Lung (tissue), 11 donors: ENCODE measurements at regions not wholly inside any gene's neighbourhood (a gene's known extent, or its start where the extent isn't known, plus 50 kb on each side); places are given as distances from the start of the nearest gene placed in this dataset.

ENCODE experiments used
- ATAC-seq: fragments of 200-7000 bp; cut with Tn5 transposase; one replicate; pipeline ENCODE4 v1.9.1; 2020; ENCODE audit warnings: moderate number of reproducible peaks; ENCODE audit not compliant: insufficient read depth, low FRiP score
- DNase-seq, 3 donors: peaks; one replicate each; pipeline ENCODE4 v3.0.0-alpha.2; 2013 to 2017
- H3K27ac ChIP-seq, 2 donors: one replicate each; pipeline ENCODE4 v1.5.1; 2013; ENCODE audit warnings: mild to moderate bottlenecking in 2 of 2, moderate library complexity in 2 of 2, control low read depth in 1 of 2, inconsistent platforms in 1 of 2, low read depth in 1 of 2, low read length in 1 of 2
- H3K27me3 ChIP-seq, 3 donors: one replicate each; pipeline ENCODE4 v1.5.1; 2013; ENCODE audit warnings: low read length in 2 of 3; ENCODE audit not compliant: control insufficient read depth in 3 of 3, insufficient read depth in 3 of 3
- H3K36me3 ChIP-seq, 4 donors: one replicate each; pipeline ENCODE4 v1.5.1; 2013; ENCODE audit warnings: low read length in 4 of 4, mild to moderate bottlenecking in 1 of 4, moderate library complexity in 1 of 4; ENCODE audit not compliant: control insufficient read depth in 4 of 4, insufficient read depth in 4 of 4
- H3K4me1 ChIP-seq, 5 donors: one replicate each; pipeline ENCODE4 v1.5.1; 2013; ENCODE audit warnings: low read length in 5 of 5, mild to moderate bottlenecking in 2 of 5, moderate library complexity in 1 of 5; ENCODE audit not compliant: control insufficient read depth in 5 of 5, insufficient read depth in 5 of 5
- H3K4me3 ChIP-seq: one replicate; pipeline ENCODE4 v1.5.1; 2013; ENCODE audit warnings: mild to moderate bottlenecking, control low read depth, moderate library complexity
- H3K9ac ChIP-seq, 2 donors: one replicate each; pipeline ENCODE4 v1.5.1; 2013; ENCODE audit warnings: low read length in 2 of 2, control low read depth in 1 of 2; ENCODE audit not compliant: insufficient read depth in 1 of 2
- H3K9me3 ChIP-seq, 4 donors: one replicate each; pipeline ENCODE4 v1.5.1; 2013; ENCODE audit warnings: low read length in 3 of 4, mild to moderate bottlenecking in 1 of 4, moderate library complexity in 1 of 4; ENCODE audit not compliant: control insufficient read depth in 4 of 4, insufficient read depth in 3 of 4
- WGBS, 2 donors: extraction: QIAGEN DNeasy Blood & Tissue Kit; methylation state at CpG; one replicate each; pipeline ENCODE4 v1.1.7; 2013; 5-methylcytosine and 5-hydroxymethylcytosine counted together
- TF ChIP-seq, protein P1 (sequence below): IDR thresholded peaks from 2 replicates; pipeline ENCODE4 v1.5.1; 2012; ENCODE audit warnings: mild to moderate bottlenecking; ENCODE audit errors: control extremely low read depth, extremely low read depth
- donor health status: control.
- donor health status: control.
- donor health status: Bipolar disorder and iron deficiency.
- donor health status: healthy.
- donor health status: DM: yes; HTN: yes; CAD: no.

GRCh38 chr2:128796321-128796720, 477.7 kb upstream of the HS6ST1 start:
- no peaks in the 10 kb centered on the region for H3K36me3 ChIP-seq
- H3K9ac ChIP-seq = no peak overlapping the region
- H3K9me3 ChIP-seq = no peaks in the 10 kb centered on the region
- TF ChIP-seq, protein P1, sequence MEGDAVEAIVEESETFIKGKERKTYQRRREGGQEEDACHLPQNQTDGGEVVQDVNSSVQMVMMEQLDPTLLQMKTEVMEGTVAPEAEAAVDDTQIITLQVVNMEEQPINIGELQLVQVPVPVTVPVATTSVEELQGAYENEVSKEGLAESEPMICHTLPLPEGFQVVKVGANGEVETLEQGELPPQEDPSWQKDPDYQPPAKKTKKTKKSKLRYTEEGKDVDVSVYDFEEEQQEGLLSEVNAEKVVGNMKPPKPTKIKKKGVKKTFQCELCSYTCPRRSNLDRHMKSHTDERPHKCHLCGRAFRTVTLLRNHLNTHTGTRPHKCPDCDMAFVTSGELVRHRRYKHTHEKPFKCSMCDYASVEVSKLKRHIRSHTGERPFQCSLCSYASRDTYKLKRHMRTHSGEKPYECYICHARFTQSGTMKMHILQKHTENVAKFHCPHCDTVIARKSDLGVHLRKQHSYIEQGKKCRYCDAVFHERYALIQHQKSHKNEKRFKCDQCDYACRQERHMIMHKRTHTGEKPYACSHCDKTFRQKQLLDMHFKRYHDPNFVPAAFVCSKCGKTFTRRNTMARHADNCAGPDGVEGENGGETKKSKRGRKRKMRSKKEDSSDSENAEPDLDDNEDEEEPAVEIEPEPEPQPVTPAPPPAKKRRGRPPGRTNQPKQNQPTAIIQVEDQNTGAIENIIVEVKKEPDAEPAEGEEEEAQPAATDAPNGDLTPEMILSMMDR = no peak
- DNase-seq = no peak
- no peak for ATAC-seq
- 61 to 79% methylated on average over 4 of the region's 4 CpGs for WGBS, 2 donors
- H3K27ac ChIP-seq = no peak overlapping the region
- no peak overlapping the region for H3K4me3 ChIP-seq
- H3K27me3 ChIP-seq = no peaks in the 10 kb centered on the region
- H3K4me1 ChIP-seq = peaks cover 0 to 5% (median 0%) of the 10 kb centered on the region in 5 donors

- ATAC-seq (no peak), DNase-seq (no peak)
- Histone ChIP-seq H3K36me3 (no peaks in the 10 kb centered on the region), H3K27me3 (no peaks in the 10 kb centered on the region), H3K27ac (no peak overlapping the region), H3K4me1 (peaks cover 0 to 9% (median 0%) of the 10 kb centered on the region in 5 donors), H3K9ac (no peak overlapping the region), H3K4me3 (no peak overlapping the region), H3K9me3 (no peaks in the 10 kb centered on the region)
- WGBS, 2 donors = 65 to 81% methylated on average over 4 of the region's 4 CpGs
- TF ChIP-seq, protein P1 = no peak
Observed at GRCh38 chr2:128797092-128797491, 478.4 kb upstream of the HS6ST1 start.

GRCh38 chr2:128797533-128797932, 478.9 kb upstream of the HS6ST1 start:
- Histone ChIP-seq H3K4me1 (peaks cover 0 to 12% (median 0%) of the 10 kb centered on the region in 5 donors), H3K27me3 (no peaks in the 10 kb centered on the region), H3K27ac (no peak overlapping the region), H3K9me3 (no peaks in the 10 kb centered on the region), H3K9ac (no peak overlapping the region), H3K4me3 (no peak overlapping the region), H3K36me3 (no peaks in the 10 kb centered on the region)
- ATAC-seq (no peak), DNase-seq (no peak)
- 91 to 94% methylated on average over 7 of the region's 7 CpGs for WGBS, 2 donors
- TF ChIP-seq, protein P1 = no peak

GRCh38 chr2:128797937-128798336, 479.3 kb upstream of the HS6ST1 start:
- ATAC-seq = no peak
- Histone ChIP-seq H3K36me3 (no peaks in the 10 kb centered on the region), H3K4me3 (no peak overlapping the region), H3K27me3 (no peaks in the 10 kb centered on the region), H3K9ac (no peak overlapping the region), H3K4me1 (peaks cover 0 to 12% (median 0%) of the 10 kb centered on the region in 5 donors), H3K27ac (no peak overlapping the region), H3K9me3 (no peaks in the 10 kb centered on the region)
- WGBS, 2 donors = 78 to 85% methylated on average over 6 of the region's 6 CpGs
- DNase-seq = no peak
- TF ChIP-seq, protein P1 = no peak
